ENCODE measurements at regions not wholly inside any gene's neighbourhood (a gene's known extent, or its start where the extent isn't known, plus 50 kb on each side); places are given as distances from the start of the nearest gene placed in this dataset.

GRCh38 chr5:119928974-119929373 lies 299.6 kb downstream of the FAM170A start:
- Histone ChIP-seq H3K27me3 (ENCODE audit: insufficient read depth) (no peaks in the 10 kb centered on the region), H3F3A (replicated peaks; ENCODE audit: insufficient read depth) (no peaks in the 10 kb centered on the region), H3K79me2 (ENCODE audit: insufficient read depth) (no peaks in the 10 kb centered on the region), H3K4me3 (ENCODE audit: low read depth in 2 of 2, low read length in 1 of 2) (no peak overlapping the region), H3K36me3 (replicated peaks in 1 of 2; ENCODE audit: control insufficient read depth in 1 of 2, insufficient read depth in 2 of 2, low read length in 1 of 2) (no peaks in the 10 kb centered on the region), H3K9ac (no peak overlapping the region), H4K20me1 (ENCODE audit: insufficient read depth) (no peaks in the 10 kb centered on the region), H3K9me2 (no peaks in the 10 kb centered on the region), H3K27ac (ENCODE audit: low read depth in 2 of 2, low read length in 1 of 2) (no peak overlapping the region), H2AFZ (ENCODE audit: low read depth) (no peak overlapping the region), H3K4me1 (ENCODE audit: control insufficient read depth in 1 of 2, insufficient read depth in 2 of 2, low read depth in 1 of 2, low read length in 1 of 2) (no peaks in the 10 kb centered on the region), H3K4me2 (no peak overlapping the region), H3K9me3 (no peaks in the 10 kb centered on the region)
- DNase-seq: no peak
- ChIA-PET CTCF (no interaction called here), POLR2A (no interaction called here)
- no peak for TF ChIP-seq YY1 (IDR thresholded peaks at IDR 0.05; ENCODE audit: low read depth)
- no peak for TF ChIP-seq ZBTB33 (IDR thresholded peaks at IDR 0.05; ENCODE audit: borderline replicate concordance, low read depth)
- TF ChIP-seq MAX (IDR thresholded peaks at IDR 0.05; ENCODE audit: low read depth): no peak
- TF ChIP-seq NFIC (IDR thresholded peaks at IDR 0.05; ENCODE audit: borderline replicate concordance): no peak
- no peak for TF ChIP-seq ELF1 (IDR thresholded peaks at IDR 0.05)
- TF ChIP-seq FOSL2 (IDR thresholded peaks at IDR 0.05; ENCODE audit: borderline replicate concordance, low read depth): no peak
- TF ChIP-seq JUND (IDR thresholded peaks at IDR 0.05): no peak
- no peak for TF ChIP-seq IRF3 (IDR thresholded peaks at IDR 0.05; ENCODE audit: low read depth, low read length)
- TF ChIP-seq REST (IDR thresholded peaks at IDR 0.05; ENCODE audit: low read depth, low read length): no peak
- TF ChIP-seq FOXJ3 (CRISPR knock-in tag; IDR thresholded peaks at IDR 0.05): no peak
- no peak for TF ChIP-seq SIN3A (IDR thresholded peaks at IDR 0.05; ENCODE audit: borderline replicate concordance, low read depth, low read length)
- TF ChIP-seq USF1 (IDR thresholded peaks at IDR 0.05; ENCODE audit: borderline replicate concordance, low read depth): no peak
- no peak for TF ChIP-seq NRF1 (IDR thresholded peaks at IDR 0.05; ENCODE audit: low read depth, low read length)
- TF ChIP-seq RXRA (IDR thresholded peaks at IDR 0.05; ENCODE audit: borderline replicate concordance, low read depth): no peak
- TF ChIP-seq TAF1 (IDR thresholded peaks at IDR 0.05; ENCODE audit: borderline replicate concordance, low read depth, low read length): no peak
- no peak for TF ChIP-seq POLR2AphosphoS5 (IDR thresholded peaks at IDR 0.05; ENCODE audit: low read depth, low read length)
- no peak for TF ChIP-seq RAD21 (IDR thresholded peaks at IDR 0.05; ENCODE audit: low read length)
- TF ChIP-seq MXI1 (IDR thresholded peaks at IDR 0.05; ENCODE audit: low read depth, low read length): no peak
- no peak for TF ChIP-seq CHD2 (IDR thresholded peaks at IDR 0.05; ENCODE audit: low read length, partially characterized antibody)
- no peak for TF ChIP-seq GATA2 (CRISPR knock-in tag; IDR thresholded peaks at IDR 0.05)
